ENCODE measurements at regions not wholly inside any gene's neighbourhood (a gene's known extent, or its start where the extent isn't known, plus 50 kb on each side); places are given as distances from the start of the nearest gene placed in this dataset.
"Not testable (repeated sequence)": the region's sequence is repeated elsewhere in the genome, so short reads cannot be mapped to it uniquely, and the experiment has no call there.

GRCh38 chr12:67457778-67458665 lies 188.9 kb downstream of the CAND1 start:
- FAIRE-seq: no peak

DNA sequence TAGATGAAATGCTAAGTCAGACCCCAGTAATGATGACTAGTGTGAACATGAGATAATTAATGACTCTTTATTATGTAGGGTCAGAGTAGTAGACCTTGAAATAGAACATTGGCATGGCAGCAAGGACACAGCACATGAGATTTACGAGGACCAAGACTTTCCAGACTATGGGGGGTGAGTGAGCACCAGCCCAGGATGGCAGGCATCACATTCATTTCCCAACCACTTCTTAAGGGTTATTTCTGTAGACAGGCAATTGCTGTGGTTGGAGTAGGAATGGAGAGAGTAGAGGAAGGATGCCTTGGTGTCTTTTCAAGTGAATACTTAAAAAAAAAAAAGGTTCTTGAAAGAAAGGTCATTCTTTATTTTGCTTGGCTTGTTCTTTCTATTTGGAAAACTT lies 189.4 kb upstream of the DYRK2 start:
- FAIRE-seq: no peak

GRCh38 chr12:67459578-67459977 lies 189.0 kb upstream of the DYRK2 start:
- no peak for FAIRE-seq

DNA sequence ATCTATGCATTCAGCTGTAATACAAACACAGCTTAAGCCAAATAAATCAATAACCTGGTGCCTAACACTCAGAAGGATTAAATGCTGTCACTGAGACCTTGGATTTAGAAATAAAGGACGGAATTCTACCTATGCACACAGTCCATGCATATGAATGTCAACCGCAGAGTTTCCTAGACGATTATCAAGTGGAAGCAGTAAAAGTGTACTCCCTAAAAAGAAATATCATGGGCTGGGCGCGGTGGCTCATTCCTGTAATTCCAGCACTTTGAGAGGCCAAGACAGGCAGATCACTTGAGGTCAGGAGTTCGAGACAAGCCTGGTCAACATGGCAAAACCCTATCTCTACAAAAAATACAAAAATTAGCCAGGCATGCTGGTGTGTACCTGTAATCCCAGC lies 188.2 kb upstream of the DYRK2 start:
- FAIRE-seq: no peak

- no peak for FAIRE-seq
These were observed 179.8 kb upstream of the DYRK2 start for GRCh38 chr12:67468549-67469245.

DNA sequence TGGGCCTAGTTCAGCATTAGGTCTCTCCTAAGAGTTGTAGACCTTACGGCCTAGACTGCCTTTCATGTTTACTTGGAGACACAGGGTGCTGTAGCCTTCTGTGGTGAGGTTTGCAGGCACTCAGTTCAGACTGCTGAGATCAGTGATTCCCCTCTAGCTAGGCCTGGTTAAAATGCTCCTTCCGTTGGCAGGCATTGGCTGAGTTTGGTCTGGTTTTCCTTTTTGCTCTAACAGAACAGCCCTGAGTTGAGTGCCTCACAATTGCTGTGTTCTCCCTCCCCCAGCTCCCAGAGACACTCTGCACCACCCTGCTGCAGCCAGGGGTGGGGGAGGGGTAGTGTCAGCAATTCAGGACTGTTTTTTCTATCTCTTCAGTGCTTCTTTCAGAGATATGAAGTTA lies 178.9 kb upstream of the DYRK2 start:
- FAIRE-seq: no peak

DNA sequence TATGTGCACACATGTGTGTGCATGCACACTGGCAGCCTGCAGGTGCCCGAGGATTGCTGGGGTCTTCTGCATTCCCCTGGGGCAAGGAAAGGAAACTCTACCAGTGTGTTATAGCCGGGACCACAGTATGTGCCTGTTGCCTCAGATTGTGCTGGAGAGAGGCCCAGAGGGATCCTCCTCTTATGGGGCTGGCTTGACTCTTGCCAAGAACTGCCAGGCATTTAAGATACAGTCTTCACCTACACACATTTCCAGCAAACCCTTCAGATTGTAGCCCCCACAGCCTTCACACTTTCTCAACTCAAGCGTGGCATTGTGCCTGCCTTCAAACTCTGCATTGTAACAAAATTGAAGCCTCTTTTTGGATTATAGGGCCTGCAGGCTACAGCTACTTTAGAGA lies 176.7 kb upstream of the DYRK2 start:
- no peak for FAIRE-seq

DNA sequence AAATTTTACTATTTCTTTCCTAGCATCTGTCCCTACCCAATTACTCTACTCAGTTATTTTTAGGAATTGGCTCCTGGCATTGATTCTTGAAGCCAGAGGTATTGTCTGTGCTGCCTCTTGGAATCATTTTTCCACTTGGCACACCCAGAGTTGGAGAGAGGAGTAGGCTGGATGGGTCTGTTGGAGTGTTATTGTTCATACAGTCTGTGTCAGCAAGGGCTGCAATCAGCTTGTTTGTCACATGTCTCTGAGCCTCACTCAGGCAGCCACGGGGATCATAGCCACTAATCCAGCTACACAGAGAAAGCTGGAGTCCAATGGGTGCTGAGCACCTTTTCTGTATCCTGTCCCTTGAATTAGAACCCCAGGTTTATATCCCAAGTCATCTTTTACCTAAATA lies 176.0 kb upstream of the DYRK2 start:
- no peak for FAIRE-seq

- FAIRE-seq: no peak
These were observed 173.5 kb upstream of the DYRK2 start for GRCh38 chr12:67474934-67475620.

DNA sequence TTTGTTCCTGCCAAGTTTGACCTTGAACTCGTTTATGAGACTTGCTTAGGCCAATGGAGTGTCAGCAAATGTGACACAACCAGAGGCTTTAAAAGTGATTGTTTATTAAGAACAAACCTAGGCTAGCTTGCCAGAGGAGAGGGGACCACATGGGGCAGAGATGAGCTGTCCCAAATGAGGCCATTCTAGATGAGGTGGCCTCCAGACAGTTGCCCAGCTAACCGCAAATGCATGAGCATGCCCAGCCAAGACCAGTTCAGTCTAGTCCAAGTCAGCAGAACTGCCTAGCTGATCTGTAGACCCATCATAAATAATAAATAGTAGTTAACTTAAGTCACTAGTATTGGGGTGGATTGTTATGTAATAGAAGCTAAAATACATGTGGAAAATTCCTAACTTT lies 172.8 kb upstream of the DYRK2 start:
- no peak for FAIRE-seq

DNA sequence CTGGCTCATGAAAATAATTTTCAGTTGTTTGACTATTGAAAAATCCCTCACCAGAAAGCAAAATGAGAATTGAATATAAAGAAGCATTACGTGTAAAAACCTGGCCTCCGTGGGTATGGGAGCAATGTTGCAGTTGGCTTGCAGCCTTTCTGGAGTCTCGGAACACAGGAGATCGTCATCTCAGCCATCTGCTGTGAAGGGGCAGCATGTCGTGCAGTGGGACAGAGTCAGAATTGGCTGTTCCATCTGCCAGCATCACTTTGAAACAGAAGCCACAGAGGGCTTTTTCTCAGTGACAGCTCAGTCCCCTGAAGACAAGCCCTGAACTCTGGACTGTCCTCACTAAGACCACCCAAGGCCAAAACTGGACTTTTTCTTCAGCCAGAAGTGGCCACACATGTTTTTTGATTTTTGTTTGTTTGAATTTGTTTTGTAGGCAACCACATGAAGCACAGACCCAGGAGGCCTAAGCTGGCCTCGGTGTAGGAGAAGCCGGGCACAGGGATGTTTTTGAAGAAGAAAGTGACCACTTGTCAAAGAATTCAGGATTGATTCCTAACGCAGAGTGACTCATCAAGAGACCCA lies 170.8 kb upstream of the DYRK2 start:
- no peak for FAIRE-seq

DNA sequence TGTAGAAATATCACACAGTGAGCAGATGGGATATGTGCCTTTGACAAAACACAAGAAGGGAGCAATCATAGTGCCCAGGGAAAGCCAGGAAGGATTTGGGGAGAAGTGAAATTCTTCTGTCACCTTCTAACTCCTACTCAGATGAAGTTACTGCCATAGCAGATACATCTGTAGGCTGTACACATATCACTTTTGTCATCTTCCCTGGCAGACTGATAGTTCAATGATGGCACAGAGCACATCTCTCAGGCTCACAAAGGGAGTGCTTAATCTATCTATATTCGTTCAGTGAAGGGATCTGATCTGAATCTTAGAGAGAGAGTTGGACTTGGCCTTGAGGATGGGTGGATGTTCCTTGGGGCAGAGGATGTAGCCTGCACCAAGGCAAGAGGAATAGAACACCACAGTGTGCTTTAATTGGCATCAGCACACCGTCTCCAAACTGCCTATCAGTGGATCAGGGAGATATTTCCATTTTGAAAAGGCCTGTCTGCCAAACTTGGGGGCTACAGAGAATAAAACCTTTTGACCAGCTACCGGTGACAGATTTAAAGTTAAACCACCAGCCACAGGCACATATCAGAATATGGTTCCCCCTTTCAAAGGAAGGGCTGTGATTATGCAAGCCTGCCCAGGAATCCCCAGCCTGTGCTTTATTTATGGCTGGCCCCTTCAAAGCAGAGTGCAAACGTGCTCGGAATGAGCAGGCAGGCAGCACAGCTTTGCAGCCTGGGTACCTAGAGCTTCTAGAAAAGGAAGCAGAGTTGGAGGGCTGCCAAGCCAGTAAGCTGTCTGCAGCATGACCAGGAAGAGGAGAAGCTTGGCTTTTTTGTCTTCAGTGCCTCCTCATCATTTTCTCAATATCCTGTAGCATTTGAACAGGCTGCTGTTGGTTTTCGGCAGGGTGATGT lies 165.5 kb upstream of the DYRK2 start:
- no peak for FAIRE-seq

DNA sequence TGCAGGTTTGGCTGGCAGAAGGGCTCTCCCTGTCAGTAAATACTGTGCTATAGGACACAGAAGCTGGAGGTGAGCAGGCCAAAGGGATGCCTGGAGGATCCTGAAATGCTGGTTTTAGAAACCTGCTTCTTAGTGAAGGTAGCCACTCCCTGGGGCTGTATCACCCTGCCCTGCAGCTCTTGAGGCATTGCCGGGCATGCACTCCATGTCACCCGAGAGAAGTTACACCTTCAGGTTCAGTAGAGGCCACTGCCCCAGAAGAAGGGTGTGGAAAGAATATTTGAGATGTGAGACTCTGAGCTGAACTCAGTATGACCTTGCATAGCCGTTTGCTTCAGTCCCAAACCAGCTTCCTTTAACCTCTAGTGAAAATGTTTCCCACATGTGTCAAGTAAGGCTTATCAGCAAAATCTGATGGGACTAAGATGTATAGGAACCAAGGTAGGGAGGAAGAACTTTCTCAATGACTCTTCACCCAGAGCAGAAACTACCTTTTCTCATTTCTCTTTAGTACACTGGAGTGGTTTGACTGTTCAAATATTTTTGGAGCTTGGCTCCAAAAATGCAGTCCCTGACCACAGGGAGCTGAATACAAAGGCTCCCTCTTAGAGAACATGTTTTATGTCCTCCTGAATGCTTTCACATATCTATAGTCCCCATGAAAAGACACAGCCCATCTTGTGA lies 164.5 kb upstream of the DYRK2 start:
- no peak for FAIRE-seq

GRCh38 chr12:67484791-67485480 lies 163.6 kb upstream of the DYRK2 start:
- FAIRE-seq: no peak

GRCh38 chr12:67486671-67487070 lies 161.9 kb upstream of the DYRK2 start:
- no peak for FAIRE-seq

DNA sequence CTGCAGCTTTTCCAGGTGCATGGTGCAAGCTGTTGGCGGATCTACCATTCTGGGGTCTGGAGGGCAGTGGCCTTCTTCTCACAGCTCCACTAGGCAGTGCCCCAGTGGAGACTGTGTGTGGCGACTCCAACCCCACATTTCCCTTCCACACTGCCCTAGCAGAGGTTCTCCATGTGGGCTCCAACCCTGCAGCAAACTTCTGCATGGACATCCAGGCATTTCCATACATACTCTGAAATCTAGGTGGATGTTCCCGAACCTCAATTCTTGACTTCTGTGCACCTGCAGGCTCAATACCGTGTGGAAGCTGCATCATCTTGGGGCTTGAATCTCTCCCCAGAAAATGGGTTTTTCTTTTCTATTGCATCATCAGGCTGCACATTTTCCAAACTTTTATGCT lies 160.2 kb upstream of the DYRK2 start:
- not testable (repeated sequence) for FAIRE-seq

DNA sequence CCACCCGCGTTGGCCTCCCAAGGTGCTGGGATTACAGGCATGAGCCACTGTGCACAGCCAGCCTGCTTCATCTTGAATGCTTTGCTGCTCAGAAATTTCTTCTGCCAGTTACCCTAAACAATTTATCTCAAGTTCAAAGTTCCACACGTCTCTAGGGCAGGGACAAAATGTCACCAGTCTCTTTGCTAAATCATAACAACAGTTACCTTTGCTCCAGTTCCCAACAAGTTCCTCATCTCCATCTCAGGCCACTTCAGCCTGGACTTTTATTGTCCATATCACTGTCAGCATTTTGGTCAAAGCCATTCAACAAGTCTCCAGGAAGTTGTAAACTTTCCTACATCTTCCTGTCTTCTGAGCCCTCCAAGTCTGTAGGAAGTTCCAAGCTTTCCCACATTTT lies 159.5 kb upstream of the DYRK2 start:
- FAIRE-seq: no peak

GRCh38 chr12:67496581-67496980 lies 152.0 kb upstream of the DYRK2 start:
- no peak for FAIRE-seq

GRCh38 chr12:67498991-67499390 lies 149.6 kb upstream of the DYRK2 start:
- FAIRE-seq: no peak

- no peak for FAIRE-seq
These were observed 147.2 kb upstream of the DYRK2 start for GRCh38 chr12:67501362-67501761.

GRCh38 chr12:67504026-67504425 lies 144.5 kb upstream of the DYRK2 start:
- FAIRE-seq: no peak

All from endometrium (tissue), 2 donors.